HPDE6-E6E7 (cell line): ENCODE measurements at regions not wholly inside any gene's neighbourhood (a gene's known extent, or its start where the extent isn't known, plus 50 kb on each side); places are given as distances from the start of the nearest gene placed in this dataset.
"Not testable (repeated sequence)": the region's sequence is repeated elsewhere in the genome, so short reads cannot be mapped to it uniquely, and the experiment has no call there.

Experiments
- DNase-seq: peaks from one replicate; pipeline ENCODE4 v3.0.0; 2011; ENCODE audit warnings: missing footprints; ENCODE audit errors: extremely low spot score

DNA sequence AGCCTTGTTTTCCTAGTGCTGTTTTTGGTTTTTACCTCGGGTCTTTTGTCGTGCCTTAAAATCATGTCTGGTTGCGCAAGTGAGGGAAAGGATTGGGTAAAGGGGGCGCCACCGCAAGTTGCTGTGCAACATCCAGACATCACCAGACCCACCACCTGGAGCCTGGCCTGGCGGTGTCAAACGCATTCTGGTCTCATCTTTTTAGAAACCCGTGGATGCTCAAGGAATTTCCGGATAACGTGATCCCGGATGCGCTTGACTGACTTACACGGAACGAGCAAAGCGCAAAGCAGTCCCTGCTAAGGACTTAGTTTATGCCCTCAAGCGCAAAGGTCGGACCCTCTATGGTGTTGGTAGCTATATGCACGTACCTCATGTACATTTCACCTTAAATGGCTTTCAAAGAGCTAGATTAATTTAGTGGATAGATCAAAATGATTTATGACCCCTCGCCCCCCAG lies 105.2 kb downstream of the OR2B2 start:
- no peak for DNase-seq

DNA sequence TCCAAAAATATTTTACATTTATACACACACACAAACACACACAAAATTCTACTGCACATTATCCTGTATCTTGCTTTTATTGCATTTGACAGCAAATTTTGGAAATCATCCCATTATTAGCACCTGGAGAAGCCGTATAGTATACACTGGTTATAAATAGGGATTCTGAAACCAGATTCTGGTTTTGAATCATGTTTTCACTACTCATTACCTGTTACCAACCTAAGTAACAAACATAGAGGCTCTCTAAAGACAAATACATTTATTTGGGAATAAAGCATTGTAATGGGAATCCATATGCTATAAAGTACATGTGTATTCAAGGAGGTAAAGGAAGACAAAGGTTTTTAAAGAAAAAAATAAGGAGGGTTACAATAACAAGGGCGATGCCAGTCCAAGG lies 106.8 kb downstream of the OR2B2 start:
- DNase-seq, result no peak

DNA sequence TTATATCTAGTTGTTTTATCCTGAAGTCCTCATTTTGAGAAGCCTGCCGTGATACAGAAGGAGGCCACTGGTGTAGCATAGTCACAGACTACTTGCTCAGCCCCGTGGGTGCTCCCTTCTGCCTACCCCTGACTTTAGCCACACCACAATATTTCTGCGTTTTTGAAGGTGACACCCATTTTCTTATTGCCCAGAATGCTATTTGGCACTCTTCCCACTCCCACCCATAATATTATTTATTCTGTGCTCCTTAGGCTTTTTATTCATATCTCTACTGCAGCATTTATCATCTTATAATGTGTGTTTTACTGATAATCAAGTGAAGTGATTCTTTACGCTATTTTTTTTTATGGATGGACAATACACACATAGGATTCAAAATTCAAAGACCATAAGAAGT lies 107.3 kb downstream of the OR2B2 start:
- DNase-seq, result no peak

DNA sequence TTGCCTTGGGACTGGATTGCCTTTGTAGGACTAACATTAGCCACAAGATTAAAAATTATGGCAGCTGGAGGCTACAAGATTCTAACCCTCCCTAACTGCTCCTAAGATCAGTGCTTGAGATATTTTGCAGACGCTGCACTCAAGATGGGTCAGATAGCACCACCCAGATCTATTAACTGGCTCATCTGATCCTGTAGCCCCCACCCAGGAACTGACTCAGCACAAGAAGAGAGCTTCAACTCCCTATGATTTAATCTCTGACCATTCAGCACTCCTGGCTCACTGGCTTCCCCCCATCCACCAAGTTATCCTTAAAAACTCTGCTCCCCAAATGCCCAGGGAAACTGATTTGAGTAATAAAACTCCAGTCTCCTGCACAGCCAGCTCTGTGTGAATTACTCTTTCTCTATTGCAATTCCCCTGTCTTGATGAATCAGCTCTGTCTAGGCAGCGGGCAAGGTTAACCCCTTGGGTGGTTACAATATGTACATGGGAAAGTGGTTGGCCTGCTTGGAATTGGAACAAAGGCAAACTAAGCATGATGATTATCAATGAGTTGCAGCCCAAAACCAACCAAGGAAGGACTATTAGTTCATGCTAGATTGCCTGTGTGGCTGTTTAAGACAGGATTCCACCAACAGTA lies 111.3 kb downstream of the OR2B2 start:
- no peak for DNase-seq

DNA sequence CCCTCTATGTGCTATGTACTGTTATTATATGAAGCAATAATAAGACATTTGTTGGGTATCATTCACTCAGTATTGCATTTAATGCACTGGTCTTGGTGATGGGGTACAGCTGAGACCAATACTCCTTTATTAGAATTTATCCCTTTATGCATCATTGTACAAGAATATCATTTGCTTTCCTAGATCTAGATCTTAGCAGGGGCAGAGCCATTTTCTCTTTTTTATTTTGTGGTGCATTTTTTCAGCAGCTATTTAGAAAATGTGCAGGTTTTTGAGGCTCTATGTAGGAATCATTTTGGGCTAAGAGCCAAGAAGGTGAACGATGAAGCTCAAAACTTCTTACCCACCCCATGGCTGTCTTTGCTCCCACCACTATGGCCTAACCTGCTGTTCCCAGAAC lies 114.2 kb downstream of the OR2B2 start:
- DNase-seq, result no peak

DNA sequence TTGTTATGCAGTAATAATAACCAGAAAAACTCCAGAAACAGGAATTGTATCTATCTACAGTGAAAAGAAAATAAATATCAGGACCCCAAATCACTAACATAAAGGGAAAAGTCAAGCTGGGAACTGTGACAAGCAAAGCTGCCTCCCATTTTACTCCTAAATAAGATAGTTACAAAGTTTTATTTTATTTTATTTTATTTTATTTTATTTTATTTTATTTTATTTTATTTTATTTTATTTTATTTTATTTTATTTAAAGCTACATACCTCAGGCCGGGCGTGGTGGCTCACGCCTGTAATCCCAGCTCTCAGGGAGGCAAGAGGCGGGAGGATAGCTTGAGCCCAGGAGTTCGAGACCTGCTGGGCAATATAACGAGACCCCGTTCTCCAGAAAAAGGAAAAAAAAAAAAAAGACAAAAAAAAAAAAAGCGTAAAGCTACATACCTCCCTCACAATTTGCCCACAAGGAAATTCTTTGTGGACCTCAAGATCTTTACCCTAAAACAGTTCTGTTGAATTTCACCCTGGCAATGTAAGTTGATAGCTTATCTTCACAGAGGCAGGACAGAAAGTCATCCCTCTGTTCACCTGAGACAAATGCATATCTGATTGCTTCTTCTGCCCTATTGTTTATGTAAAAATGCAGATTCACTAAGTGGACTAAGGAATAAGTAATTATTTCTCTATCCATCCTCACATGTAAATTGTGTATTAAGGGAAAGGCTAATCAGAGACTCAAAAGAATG lies 115.3 kb downstream of the OR2B2 start:
- not testable (repeated sequence) for DNase-seq

DNA sequence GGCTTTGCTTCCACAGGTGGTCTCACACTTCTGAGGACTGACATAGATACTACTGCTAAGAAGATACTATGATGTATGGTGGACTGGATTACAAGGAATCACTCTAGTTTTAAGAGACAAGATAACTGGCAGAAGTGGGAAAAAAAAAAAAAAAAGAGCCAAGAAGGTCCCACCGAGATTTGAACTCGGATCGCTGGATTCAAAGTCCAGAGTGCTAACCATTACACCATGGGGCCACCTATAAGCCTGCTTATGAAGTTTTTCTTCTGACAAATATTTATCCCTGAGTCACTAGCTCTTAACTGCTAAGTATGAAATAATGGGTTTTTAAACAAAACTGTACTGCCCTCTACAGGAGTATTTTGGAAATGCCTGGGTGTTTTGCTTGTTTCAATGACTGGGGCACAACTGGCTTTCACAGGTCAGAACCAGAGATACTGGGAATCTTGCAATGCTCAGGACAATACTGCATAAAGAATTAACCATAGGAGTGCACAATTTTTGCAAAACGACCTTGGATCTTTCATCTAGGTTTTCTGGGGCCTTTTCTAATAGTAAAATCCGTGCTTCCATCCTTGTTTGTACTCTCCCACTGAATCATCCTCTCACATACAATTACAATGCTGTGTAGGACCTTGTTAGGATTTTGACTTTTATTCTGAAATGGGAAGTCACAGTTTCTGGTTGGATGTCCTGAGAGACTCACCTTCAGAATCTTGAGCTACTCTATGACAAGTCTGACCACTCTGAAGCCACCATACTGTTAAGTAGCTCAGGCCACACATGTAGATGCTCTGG lies 116.3 kb downstream of the OR2B2 start:
- no peak for DNase-seq

DNA sequence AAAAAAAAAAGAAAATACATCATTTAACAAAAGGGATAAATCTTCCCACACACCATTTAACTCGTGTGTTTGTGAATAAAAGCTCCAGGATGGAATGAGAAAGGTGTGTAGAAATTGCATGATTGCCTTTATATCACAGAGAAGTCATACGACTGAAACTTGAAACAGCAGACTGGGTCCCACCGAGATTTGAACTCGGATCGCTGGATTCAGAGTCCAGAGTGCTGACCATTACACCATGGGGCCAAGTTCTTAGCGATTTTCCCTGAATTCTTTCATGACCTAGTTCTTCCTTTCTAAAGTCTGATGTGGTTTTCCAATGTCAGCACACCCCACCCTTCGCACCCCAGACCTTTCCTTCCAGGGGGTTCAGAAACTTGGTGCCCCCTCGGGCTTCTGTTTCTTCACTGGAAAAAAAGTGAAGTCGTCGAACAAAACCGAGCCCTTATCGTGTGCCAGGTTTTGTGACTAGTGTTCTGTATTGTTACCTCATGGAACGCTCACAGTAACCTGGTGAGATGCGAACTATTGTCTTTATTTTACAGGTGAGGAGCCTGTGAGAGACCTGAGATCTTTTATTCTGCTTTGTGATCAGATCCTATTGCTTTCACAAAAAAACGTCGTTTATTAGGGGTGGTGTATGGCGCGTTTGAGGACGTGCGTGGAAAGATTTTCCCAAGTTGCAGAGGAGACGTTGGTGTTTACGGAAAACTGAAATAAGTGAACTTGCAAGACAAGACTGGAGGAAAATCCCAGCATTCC lies 120.8 kb downstream of the OR2B2 start:
- peak; percentile 58 for DNase-seq

DNA sequence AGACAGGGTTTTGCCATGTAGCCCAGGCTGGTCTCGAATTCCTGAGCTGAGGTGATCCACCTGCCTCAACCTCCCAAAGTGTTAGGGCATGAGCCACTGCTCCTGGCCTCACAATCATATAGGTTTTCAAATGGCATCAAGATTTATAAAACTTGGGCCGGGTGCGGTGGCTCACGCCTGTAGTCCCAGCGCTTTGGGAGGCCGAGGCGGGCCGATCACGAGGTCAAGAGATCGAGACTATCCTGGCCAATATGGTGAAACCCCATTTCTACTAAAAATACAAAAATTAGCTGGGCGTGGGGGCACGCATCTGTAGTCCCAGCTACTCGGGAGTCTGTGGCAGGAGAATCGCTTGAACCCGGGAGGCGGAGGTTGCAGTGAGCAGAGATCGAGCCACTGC lies 123.8 kb downstream of the OR2B2 start:
- not testable (repeated sequence) for DNase-seq

DNA sequence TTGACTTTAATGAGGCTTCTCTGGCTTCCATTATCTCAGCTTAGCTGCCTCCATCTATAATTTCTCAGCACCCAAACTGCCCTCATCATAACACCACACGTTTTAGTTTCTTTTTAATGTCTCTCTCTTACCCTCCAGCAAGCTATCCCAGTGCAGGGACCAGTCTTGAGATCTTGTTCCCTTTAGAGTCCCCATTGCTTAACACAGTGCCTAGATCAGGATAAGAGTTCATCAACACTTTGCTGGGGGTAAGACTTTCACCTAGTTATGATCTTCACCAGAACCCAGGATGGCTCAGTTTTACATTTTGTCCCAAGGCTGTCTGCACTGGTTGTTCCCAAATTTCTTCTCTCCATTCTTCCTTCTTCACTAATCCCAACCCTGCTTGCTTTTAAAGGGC lies 126.1 kb downstream of the OR2B2 start:
- DNase-seq, result no peak

DNA sequence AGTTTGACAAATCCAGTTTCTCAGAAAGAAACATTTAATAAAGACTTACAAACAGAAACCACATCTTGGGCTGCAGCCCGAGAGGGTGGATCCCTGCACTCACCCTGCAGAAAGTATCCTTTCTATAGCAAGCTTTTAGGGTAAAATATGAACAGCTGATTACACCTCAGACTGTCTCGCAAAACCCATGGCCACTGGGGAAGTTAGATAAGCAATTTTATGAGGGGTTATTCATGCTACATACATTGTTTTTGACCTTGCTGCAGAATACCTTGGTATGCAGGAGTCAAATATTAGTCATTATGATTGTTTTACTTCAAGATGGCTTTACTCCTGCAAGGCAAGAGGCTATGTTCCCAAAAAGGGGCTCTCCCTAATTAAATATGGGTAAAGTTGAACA lies 126.9 kb downstream of the OR2B2 start:
- DNase-seq, result no peak

DNA sequence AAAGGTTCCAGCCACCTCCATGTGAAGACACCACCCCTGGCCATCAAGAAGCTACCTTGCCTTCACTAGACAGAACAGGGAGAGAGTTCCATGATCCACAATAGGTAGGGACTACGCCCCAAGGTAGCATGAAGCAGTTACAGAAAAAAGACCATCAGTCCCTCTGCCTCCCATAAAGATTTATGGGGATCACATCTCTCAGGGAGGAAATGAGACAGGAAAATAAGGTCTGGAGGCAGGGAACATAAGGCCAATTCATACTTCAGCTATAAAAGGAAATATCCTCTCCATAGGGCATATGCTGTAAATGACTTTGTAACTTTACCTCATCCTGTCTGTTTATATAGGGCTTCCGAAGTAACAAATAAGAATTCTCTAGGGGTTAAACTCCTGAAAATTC lies 129.4 kb downstream of the OR2B2 start:
- no peak for DNase-seq

DNA sequence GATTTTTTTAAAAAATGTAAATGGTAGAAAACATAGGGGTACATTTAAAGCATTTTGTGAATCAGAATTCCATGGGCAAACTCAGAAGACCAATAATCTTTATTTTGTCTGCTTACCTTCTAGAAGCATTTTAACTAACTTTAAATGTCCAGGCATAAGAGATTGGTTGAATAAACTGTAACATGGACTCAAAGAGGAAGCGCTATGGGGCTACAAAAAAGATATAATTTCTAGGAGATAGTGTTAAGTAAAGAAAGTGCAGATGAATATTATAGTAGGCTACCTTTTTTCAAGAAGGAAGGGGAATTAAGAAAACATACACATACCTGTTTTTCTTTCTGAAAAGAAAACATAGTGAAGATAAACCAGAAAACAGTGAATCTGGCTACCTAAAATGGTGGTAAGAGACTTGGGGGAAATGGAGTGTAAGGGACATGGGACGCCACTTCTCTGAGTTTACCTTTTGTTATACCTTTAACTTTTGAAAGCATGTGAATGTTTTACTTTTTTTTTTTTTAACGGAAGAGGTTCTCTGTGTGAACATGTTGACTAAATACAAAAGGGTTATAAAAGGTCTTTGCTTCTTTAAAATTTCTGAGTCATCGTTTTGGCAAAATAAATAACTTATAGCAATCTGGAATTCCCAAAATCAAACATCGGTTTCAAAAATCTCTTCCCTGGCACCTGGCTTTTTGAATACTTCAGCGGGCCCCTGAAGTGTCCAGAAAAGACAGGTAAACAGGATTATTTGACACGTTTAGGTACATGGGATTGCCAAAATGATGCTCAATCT lies 133.4 kb downstream of the OR2B2 start:
- no peak for DNase-seq

DNA sequence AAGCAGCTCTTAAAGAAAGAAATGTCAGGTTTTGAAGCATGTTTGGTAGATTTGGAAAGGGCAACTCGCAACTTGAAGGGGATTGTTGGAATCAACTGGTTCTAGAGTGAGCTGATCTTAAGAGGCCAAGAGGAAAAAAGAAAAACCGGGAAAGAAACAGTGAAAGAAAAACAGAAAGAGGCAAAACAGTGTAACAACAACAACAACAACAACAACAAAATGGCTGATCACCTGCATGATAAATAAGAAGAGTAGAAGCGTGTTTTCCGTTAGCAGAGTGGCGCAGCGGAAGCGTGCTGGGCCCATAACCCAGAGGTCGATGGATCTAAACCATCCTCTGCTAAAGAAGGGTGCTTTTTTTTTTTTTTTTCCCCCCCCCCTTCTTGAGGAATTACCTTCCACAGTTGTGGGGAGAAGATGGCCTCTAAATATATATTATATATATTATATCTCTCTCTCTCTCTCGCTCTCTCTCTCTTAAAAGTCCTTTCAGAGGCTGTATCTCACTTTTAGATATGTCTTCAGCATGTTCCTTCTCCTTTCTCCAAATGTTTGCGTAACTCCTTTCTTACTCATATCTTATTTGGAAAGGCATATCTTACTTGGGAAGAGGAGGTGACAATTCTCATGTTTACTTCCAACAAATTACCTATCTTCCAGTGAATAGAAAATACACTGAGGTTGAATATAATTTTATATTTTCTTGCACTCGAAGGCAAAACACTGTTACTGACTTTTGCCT lies 134.4 kb downstream of the OR2B2 start:
- no peak for DNase-seq

DNA sequence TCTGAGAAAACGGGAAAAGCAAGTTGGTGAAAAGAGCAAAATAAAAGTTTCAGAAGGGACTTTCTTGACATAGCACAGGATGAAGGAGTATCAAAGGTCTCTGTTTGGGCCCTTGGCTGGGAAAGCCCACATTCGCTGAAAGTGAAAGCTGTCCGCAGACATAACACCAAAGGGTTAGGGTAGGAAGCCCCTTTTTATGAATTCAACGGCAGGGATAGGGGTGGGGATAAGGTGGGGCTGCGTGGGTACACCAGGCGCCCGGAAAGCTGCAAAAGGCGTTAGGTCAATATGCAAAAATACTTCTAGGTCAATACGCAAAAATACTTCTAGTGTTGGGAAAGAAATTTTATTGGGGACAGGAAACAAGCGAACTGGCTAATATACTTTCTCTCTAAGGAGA lies 135.1 kb downstream of the OR2B2 start:
- DNase-seq, result no peak

DNA sequence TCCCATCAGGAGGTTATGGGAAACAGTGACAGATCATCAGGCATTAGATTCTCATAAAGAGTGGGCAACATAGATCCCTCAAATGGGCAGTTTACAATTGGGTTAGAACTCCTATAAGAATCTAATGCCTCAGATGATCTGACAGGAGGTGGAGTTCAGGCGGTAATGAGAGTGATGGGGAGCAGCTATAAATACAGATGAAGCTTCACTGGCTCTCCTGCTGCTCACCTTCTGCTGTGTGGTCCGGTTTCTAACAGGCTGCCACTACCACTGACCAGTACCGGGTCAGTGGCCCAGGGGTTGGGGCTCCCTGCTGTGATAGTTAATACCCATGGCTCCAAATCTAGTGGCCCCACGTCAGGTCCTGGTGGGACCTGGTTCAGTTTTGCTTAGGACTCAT lies 135.7 kb downstream of the OR2B2 start:
- DNase-seq, result no peak

DNA sequence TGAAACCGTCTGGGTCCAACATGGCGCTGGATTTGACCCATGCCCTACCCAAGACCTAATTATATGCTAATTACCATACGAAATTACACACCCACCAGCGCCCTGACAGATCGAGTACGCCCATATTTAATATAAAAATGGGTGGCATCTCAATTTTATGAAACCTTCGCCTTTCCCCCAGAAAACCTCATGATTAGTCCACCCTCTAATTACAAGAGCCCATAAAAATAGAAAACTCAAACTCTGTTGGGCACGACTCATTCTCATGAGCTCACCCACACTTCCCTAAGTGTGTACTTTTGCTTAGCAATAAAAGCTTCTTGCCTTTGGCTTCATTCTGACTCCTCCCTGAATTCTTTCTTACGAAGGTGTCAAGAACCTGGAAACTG lies 136.4 kb downstream of the OR2B2 start:
- DNase-seq, result no peak

DNA sequence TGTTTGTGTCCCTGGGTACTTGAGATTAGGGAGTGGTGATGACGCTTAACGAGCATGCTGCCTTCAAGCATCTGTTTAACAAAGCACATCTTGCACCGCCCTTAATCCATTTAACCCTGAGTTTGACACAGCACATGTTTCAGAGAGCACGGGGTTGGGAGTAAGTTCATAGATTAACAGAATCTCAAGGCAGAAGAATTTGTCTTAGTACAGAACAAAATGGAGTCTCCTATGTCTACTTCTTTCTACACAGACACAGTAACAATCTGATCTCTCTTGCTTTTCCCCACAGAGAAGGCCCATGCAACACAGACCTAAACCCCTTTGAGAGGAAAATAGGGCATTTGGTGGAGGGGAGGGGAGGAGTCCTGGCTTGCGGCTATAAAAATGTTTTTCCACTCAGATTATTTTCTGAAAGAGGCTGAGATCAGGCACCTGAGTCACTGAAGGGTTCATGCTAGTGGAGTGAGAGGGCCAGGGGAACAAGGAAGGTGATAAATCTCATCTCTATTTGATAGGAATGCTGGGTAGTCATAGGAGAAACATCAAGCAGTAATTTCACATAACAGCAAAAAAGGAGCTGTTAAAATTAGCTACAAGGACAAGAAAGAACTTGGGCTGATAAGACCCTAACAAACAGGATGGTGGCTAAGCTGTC lies 136.9 kb downstream of the OR2B2 start:
- not testable (repeated sequence) for DNase-seq

DNA sequence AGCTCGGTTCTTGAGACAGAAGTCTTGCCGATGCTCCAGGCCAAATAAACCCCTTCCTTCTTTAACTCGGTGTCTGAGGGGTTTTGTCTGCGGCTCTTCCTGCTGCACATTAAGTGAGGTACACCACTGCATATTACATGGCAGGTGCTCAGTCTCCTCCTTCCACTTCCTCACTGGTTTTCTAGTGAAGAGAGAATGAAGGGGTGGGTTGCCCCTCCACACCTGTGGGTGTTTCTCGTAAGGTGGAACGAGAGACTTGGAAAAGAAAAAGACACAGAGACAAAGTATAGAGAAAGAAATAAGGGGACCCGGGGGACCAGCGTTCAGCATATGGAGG lies 138.0 kb downstream of the OR2B2 start:
- DNase-seq, result not testable (repeated sequence)
